ENCODE measurements at regions not wholly inside any gene's neighbourhood (a gene's known extent, or its start where the extent isn't known, plus 50 kb on each side); places are given as distances from the start of the nearest gene placed in this dataset.
"Not testable (repeated sequence)": the region's sequence is repeated elsewhere in the genome, so short reads cannot be mapped to it uniquely, and the experiment has no call there.

- H3K4me1 Mint-ChIP-seq (ENCODE audit: low read depth in 2 of 2); H3K27ac Mint-ChIP-seq; DNase-seq; H3K9me3 Mint-ChIP-seq; H3K4me3 Mint-ChIP-seq; H3K36me3 Mint-ChIP-seq (ENCODE audit: insufficient read depth); ATAC-seq (replicated peaks): not testable (repeated sequence)
- H3K27me3 Mint-ChIP-seq: peaks cover 64 to 94% of the 10 kb centered on the region in 2 donors
These were observed 52.2 kb downstream of the HOXC4 start for GRCh38 chr12:54105809-54106208.

- ATAC-seq (replicated peaks); H3K4me3 Mint-ChIP-seq; DNase-seq; H3K36me3 Mint-ChIP-seq (ENCODE audit: insufficient read depth); H3K4me1 Mint-ChIP-seq (ENCODE audit: low read depth in 2 of 2); H3K9me3 Mint-ChIP-seq; H3K27ac Mint-ChIP-seq: not testable (repeated sequence)
- peaks cover 65 to 94% of the 10 kb centered on the region in 2 donors for H3K27me3 Mint-ChIP-seq
These were observed 52.6 kb downstream of the HOXC4 start for GRCh38 chr12:54106252-54106651.

DNA sequence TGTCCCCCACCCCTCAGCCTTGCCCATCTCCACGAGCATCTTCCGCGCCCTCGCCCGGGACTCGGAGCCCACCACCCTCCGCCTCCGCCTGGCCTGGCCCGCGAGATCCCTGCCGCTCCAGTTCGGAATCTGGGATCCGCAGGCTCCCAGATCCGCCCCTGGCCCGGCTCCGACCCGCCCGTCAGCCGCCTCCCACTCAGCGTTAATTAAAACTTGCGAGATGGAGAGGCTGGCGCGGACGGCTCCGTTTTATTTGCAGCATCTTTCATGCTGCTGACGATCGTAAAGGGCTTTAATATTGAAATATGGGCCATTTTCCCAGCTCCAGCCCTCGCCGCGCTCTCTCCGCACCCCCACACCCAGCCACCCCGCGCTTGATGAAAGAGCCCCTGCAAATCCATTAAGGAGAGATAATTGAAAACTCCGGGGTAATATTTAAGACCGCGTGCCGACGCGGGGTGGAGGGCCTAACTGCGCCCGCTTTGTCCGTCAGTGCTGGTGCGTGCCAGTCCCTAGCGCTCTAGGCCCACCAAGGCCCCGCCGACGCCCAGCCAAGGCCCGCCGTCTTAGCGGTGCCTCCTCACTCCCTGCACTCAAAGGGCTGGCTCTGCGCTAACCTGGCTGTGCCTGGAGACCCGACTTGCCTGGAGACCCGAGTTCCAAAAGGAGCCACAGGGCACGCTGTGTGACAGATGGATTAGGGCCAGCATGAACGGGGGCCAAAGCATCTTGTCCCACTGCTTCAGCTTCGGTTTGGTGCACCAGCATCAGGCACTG is 53.4 kb downstream of the HOXC4 start:
- DNase-seq; H3K27ac Mint-ChIP-seq; H3K36me3 Mint-ChIP-seq (ENCODE audit: insufficient read depth); ATAC-seq (replicated peaks); H3K9me3 Mint-ChIP-seq; H3K4me1 Mint-ChIP-seq (ENCODE audit: low read depth in 2 of 2); H3K4me3 Mint-ChIP-seq: not testable (repeated sequence)
- H3K27me3 Mint-ChIP-seq: peaks cover 65 to 94% of the 10 kb centered on the region in 2 donors

GRCh38 chr12:54112336-54112735 is 58.7 kb downstream of the HOXC4 start:
- H3K4me1 Mint-ChIP-seq (ENCODE audit: low read depth in 2 of 2); DNase-seq; H3K9me3 Mint-ChIP-seq; H3K36me3 Mint-ChIP-seq (ENCODE audit: insufficient read depth); ATAC-seq (replicated peaks); H3K27ac Mint-ChIP-seq; H3K4me3 Mint-ChIP-seq: not testable (repeated sequence)
- H3K27me3 Mint-ChIP-seq: peaks cover 45 to 73% of the 10 kb centered on the region in 2 donors

DNA sequence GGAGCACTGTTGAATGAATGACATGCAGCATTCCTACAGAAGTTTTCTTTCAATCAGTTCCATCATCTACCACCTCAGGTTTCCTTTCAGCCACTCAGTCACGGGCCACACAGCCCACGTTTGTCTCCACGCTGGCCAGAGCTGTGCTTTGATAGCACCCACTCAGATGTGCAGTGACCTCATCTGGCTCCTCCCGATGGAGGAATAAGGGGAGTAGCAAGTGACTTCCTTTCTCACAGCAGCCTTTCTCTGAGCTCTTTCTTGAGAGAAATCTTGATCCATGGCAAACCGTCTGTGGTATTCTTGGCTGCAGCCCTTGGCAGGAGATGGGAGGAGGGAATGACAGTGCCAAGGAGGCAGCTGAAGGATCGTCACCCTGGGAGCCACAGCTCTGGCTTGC is 62.4 kb downstream of the HOXC4 start:
- H3K4me1 Mint-ChIP-seq (ENCODE audit: low read depth in 2 of 2); DNase-seq; ATAC-seq (replicated peaks); H3K36me3 Mint-ChIP-seq (ENCODE audit: insufficient read depth); H3K9me3 Mint-ChIP-seq; H3K27ac Mint-ChIP-seq; H3K4me3 Mint-ChIP-seq: not testable (repeated sequence)
- peaks cover 21 to 42% of the 10 kb centered on the region in 2 donors for H3K27me3 Mint-ChIP-seq

- not testable (repeated sequence) for H3K9me3 Mint-ChIP-seq; H3K27ac Mint-ChIP-seq; DNase-seq; H3K36me3 Mint-ChIP-seq (ENCODE audit: insufficient read depth); H3K4me1 Mint-ChIP-seq (ENCODE audit: low read depth in 2 of 2); ATAC-seq (replicated peaks); H3K4me3 Mint-ChIP-seq
- peaks cover 23 to 42% of the 10 kb centered on the region in 2 donors for H3K27me3 Mint-ChIP-seq
These were observed 63.8 kb downstream of the HOXC4 start for GRCh38 chr12:54117392-54117791.

- not testable (repeated sequence) for ATAC-seq (replicated peaks); H3K4me3 Mint-ChIP-seq; H3K9me3 Mint-ChIP-seq; H3K4me1 Mint-ChIP-seq (ENCODE audit: low read depth in 2 of 2); H3K36me3 Mint-ChIP-seq (ENCODE audit: insufficient read depth); DNase-seq; H3K27ac Mint-ChIP-seq
- H3K27me3 Mint-ChIP-seq: peaks cover 39 to 55% of the 10 kb centered on the region in 2 donors
These were observed 65.4 kb downstream of the HOXC4 start for GRCh38 chr12:54119082-54119481.

DNA sequence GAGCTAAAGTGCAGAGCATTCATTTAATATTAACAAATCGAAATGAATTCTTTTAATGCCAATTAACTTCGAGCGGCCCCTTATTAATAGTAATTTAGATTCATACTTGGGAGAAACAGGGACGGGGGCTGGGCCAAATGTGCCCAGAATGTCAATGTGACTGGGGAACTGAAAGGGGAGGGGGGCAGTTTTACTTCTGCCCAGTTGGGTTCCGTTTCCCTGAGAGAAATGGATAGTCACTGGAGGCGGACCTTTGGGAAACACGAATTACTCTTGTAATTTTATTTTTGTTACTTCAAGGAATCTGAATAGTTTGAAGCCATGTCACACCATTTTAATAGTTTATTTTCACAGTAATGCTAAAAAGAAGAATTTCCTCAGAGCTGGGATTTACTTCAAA is 64.8 kb downstream of the SMUG1 start:
- ATAC-seq (replicated peaks); H3K27ac Mint-ChIP-seq; DNase-seq; H3K4me3 Mint-ChIP-seq; H3K36me3 Mint-ChIP-seq (ENCODE audit: insufficient read depth); H3K9me3 Mint-ChIP-seq: not testable (repeated sequence)
- Mint-ChIP-seq H3K27me3 (peaks cover 66 to 76% of the 10 kb centered on the region in 2 donors), H3K4me1 (ENCODE audit: low read depth in 2 of 2) (peaks cover 9 to 19% of the 10 kb centered on the region in 2 donors)

- H3K4me3 Mint-ChIP-seq: peak overlapping the region; percentile 56 to 69
- not testable (repeated sequence) for H3K36me3 Mint-ChIP-seq (ENCODE audit: insufficient read depth); DNase-seq; H3K9me3 Mint-ChIP-seq; ATAC-seq (replicated peaks); H3K27ac Mint-ChIP-seq
- peaks cover 9 to 19% of the 10 kb centered on the region in 2 donors for H3K4me1 Mint-ChIP-seq (ENCODE audit: low read depth in 2 of 2)
- H3K27me3 Mint-ChIP-seq: peaks cover 70 to 76% of the 10 kb centered on the region in 2 donors
These were observed 63.1 kb downstream of the SMUG1 start for GRCh38 chr12:54125708-54126028.

DNA sequence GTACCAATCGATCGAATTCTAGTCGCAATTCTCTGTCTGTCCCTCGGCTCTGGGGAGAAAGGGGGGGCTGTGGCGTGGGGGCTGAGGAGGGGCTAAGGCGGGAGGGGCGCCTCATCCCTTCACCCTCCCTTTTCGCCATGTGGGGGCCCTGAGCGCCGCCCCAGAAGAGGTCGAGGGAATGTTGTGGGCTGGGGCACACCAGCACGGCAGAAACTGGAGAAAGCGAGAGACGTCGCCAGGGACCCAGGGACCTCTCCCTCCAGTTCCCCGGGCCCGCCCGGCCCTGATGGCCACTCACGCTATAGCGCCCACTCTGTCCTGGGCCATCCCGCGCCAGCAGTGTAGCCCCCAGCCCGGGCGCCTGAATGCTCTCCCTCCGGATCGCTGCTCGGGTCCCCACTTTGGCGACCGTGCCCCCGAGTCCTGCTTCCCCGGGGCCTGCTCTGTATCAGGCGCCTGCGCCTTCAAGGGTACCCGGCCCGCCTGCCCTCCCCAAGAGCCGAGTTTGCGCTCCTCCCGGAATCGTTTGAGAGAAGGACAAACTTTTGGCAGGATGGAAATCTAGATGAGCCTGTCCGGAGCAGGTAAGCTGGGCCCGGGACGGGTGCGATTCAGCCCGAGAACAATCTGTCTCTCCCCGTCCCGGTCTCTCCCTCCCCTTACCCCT is 62.6 kb downstream of the SMUG1 start:
- Mint-ChIP-seq H3K9me3 (no peaks in the 10 kb centered on the region), H3K4me3 (peak overlapping the region; percentile 60 to 69), H3K4me1 (ENCODE audit: low read depth in 2 of 2) (peaks cover 9 to 19% of the 10 kb centered on the region in 2 donors), H3K36me3 (ENCODE audit: insufficient read depth) (no peaks in the 10 kb centered on the region), H3K27me3 (peaks cover 70 to 73% of the 10 kb centered on the region in 2 donors), H3K27ac (no peak overlapping the region)
- DNase-seq: peak in 1 of 3 experiments; percentile 14
- ATAC-seq (replicated peaks): peak; percentile 36

DNA sequence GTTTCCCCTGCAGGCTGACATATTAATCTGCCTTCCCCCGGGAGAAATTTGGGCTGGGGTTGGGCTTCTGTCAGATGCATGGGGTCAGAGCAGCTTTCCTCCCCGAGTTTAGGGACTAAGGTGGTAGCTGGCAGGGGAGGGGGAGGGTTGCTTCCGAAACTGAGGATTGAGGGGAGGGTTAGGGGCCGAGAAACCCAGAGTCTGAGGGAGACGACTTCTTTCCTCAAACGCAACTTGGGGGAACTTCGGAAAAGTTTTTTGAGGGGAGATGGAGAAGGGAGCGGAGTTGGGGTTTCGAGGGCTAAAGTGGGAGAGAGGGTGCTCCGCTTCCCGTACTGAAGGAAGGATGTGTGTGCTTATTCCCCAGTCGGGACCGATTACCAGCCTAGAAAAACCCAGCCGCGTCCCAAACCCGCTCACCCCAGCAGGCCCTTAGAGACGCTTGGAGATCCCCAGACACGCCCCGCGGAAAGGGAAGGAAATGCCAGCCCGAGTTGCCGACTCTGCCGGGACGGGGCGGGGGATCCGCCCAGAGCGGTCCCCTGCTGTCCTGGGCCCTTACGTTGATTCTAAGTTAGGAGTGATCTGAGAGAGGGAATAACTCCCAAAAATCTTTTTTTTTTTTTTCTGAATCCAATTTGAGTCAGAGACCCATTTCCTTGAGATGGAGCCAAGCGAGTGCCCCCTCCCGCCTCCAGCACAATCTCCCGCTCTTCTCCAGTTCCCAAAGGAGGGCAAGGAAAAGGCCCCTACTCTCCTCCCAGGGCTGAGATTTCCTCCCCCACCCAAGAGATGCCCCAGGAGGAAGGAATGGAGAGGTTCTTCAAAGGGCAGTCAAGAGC is 61.9 kb downstream of the SMUG1 start:
- Mint-ChIP-seq H3K27me3 (peaks cover 62 to 65% of the 10 kb centered on the region in 2 donors), H3K4me1 (ENCODE audit: low read depth in 2 of 2) (peaks cover 9 to 19% of the 10 kb centered on the region in 2 donors), H3K4me3 (peak overlapping the region; percentile 60 to 69), H3K36me3 (ENCODE audit: insufficient read depth) (no peaks in the 10 kb centered on the region), H3K9me3 (no peaks in the 10 kb centered on the region), H3K27ac (no peak overlapping the region)
- DNase-seq (no peak), ATAC-seq (replicated peaks) (peak; percentile 32)

GRCh38 chr12:54127538-54128259 is 61.1 kb downstream of the SMUG1 start:
- Mint-ChIP-seq H3K9me3 (no peaks in the 10 kb centered on the region), H3K27me3 (peaks cover 55 to 58% of the 10 kb centered on the region in 2 donors), H3K36me3 (ENCODE audit: insufficient read depth) (no peaks in the 10 kb centered on the region), H3K4me1 (ENCODE audit: low read depth in 2 of 2) (peaks cover 9 to 19% of the 10 kb centered on the region in 2 donors), H3K4me3 (peak overlapping the region; percentile 60 to 69), H3K27ac (no peak overlapping the region)
- ATAC-seq (replicated peaks) (no peak), DNase-seq (no peak)

- Mint-ChIP-seq H3K27ac (no peak overlapping the region), H3K4me3 (no peak overlapping the region), H3K9me3 (no peaks in the 10 kb centered on the region), H3K27me3 (peaks cover 47 to 50% of the 10 kb centered on the region in 2 donors), H3K4me1 (ENCODE audit: low read depth in 2 of 2) (peaks cover 9 to 19% of the 10 kb centered on the region in 2 donors), H3K36me3 (ENCODE audit: insufficient read depth) (no peaks in the 10 kb centered on the region)
- ATAC-seq (replicated peaks) (no peak), DNase-seq (no peak)
These were observed 60.4 kb downstream of the SMUG1 start for GRCh38 chr12:54128416-54128815.

All from effector memory CD8-positive, alpha-beta T cell (primary cell).